ENCODE measurements at regions not wholly inside any gene's neighbourhood (a gene's known extent, or its start where the extent isn't known, plus 50 kb on each side); places are given as distances from the start of the nearest gene placed in this dataset.

DNA sequence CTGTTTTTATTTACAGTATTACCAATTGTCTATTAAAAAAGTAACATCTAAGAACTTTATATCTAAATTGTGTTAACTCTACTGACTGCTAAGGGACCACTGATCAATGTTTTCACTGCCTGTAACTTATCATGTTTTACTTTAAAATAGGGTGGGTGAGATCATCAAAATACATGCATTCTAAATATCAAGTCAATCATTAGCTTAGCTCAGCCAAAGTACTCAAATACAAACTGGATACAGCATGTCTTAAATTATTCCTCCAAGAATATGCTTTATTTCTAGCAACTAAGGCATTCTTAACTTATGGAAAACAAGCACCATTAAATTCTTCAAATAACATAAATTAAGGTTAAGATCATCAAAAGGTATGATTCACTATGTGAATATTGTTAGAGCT, 638.7 kb upstream of the RGS18 start:
- TF ChIP-seq POLR2A (IDR thresholded peaks at IDR 0.05) = no peak
- TF ChIP-seq, protein P1, sequence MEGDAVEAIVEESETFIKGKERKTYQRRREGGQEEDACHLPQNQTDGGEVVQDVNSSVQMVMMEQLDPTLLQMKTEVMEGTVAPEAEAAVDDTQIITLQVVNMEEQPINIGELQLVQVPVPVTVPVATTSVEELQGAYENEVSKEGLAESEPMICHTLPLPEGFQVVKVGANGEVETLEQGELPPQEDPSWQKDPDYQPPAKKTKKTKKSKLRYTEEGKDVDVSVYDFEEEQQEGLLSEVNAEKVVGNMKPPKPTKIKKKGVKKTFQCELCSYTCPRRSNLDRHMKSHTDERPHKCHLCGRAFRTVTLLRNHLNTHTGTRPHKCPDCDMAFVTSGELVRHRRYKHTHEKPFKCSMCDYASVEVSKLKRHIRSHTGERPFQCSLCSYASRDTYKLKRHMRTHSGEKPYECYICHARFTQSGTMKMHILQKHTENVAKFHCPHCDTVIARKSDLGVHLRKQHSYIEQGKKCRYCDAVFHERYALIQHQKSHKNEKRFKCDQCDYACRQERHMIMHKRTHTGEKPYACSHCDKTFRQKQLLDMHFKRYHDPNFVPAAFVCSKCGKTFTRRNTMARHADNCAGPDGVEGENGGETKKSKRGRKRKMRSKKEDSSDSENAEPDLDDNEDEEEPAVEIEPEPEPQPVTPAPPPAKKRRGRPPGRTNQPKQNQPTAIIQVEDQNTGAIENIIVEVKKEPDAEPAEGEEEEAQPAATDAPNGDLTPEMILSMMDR (IDR thresholded peaks at IDR 0.05) = no peak
- no peak for TF ChIP-seq POLR2AphosphoS5 (IDR thresholded peaks at IDR 0.05; ENCODE audit: insufficient read depth in 1 of 2, low read depth in 1 of 2)

All from vagina (tissue), 2 donors.